Mammary epithelial cell (primary cell): ENCODE measurements at regions not wholly inside any gene's neighbourhood (a gene's known extent, or its start where the extent isn't known, plus 50 kb on each side); places are given as distances from the start of the nearest gene placed in this dataset.
"Not testable (repeated sequence)": the region's sequence is repeated elsewhere in the genome, so short reads cannot be mapped to it uniquely, and the experiment has no call there.

ENCODE experiments used
- CTCF ChIP-seq, 2 donors: IDR thresholded peaks in 1 of 2; conservative IDR thresholded peaks in 1 of 2; 2 replicates each; pipeline ENCODE4 v1.5.1; 2011 to 2012; ENCODE audit warnings: inconsistent platforms in 2 of 2, low read length in 2 of 2, mild to moderate bottlenecking in 2 of 2, control low read depth in 1 of 2, low read depth in 1 of 2; ENCODE audit not compliant: insufficient read depth in 1 of 2; ENCODE audit errors: extremely low read depth in 1 of 2
- EZH2 ChIP-seq: IDR thresholded peaks from 2 replicates; pipeline ENCODE4 v1.6.1; 2012; ENCODE audit warnings: low read length, inconsistent platforms, borderline replicate concordance

- not testable (repeated sequence) for TF ChIP-seq CTCF (conservative IDR thresholded peaks at IDR 0.05 in 1 of 2, IDR thresholded peaks at IDR 0.05 in 1 of 2; ENCODE audit: extremely low read depth in 1 of 2, insufficient read depth in 1 of 2, low read depth in 1 of 2, low read length in 2 of 2); EZH2
Measured at GRCh38 chr10:83551190-83551589, 588.1 kb upstream of the GHITM start.
